ENCODE measurements at regions not wholly inside any gene's neighbourhood (a gene's known extent, or its start where the extent isn't known, plus 50 kb on each side); places are given as distances from the start of the nearest gene placed in this dataset.

DNA sequence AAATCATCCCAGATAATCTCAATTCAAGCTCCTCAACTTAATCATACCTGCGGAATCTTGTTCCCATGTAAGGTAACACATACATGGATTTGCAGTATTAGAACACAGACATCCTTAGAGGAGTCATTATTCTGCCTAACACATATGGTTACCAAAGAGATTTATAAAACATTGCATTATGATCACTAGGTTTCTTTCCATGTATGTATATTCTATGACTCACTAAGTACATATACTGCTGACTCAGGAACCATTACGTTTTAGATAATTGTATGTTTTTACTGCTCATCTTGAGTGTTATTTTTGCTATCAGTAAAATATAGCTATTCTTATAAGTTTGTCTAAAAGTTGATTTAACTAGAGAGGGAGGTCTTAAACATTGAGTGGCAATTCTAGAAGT lies 182.9 kb downstream of the SLITRK6 start:
- no peak for DNase-seq (ENCODE audit: insufficient read length, low spot score)
- FAIRE-seq, result peak; percentile 64

DNA sequence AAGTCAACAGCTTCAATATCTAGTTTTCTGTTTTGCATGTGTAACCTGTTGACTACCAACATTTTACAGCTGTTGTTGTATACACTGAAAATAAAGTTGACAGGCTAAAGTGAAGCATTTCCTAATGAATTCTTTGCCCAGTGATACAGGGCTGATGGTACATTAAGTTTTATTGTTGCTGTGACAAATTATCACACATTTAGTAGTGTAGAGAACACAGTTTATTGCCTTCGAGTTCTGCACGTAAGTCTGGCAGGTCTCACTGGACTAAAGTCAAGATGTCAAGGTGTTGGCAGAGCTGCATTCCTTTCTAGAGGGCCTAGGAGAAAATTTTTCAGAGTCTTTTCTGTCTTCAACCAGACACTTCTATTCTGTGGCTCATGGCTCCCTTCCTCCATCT lies 184.2 kb downstream of the SLITRK6 start:
- no peak for FAIRE-seq
- DNase-seq (ENCODE audit: insufficient read length, low spot score), result no peak
- TF ChIP-seq, protein P1, sequence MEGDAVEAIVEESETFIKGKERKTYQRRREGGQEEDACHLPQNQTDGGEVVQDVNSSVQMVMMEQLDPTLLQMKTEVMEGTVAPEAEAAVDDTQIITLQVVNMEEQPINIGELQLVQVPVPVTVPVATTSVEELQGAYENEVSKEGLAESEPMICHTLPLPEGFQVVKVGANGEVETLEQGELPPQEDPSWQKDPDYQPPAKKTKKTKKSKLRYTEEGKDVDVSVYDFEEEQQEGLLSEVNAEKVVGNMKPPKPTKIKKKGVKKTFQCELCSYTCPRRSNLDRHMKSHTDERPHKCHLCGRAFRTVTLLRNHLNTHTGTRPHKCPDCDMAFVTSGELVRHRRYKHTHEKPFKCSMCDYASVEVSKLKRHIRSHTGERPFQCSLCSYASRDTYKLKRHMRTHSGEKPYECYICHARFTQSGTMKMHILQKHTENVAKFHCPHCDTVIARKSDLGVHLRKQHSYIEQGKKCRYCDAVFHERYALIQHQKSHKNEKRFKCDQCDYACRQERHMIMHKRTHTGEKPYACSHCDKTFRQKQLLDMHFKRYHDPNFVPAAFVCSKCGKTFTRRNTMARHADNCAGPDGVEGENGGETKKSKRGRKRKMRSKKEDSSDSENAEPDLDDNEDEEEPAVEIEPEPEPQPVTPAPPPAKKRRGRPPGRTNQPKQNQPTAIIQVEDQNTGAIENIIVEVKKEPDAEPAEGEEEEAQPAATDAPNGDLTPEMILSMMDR (IDR thresholded peaks at IDR 0.05; ENCODE audit: insufficient read depth, missing control alignments), result no peak

More for the DNA sequence above, 182.9 kb downstream of the SLITRK6 start:
- TF ChIP-seq, protein P1 (IDR thresholded peaks at IDR 0.05; ENCODE audit: insufficient read depth, missing control alignments), result no peak

DNA sequence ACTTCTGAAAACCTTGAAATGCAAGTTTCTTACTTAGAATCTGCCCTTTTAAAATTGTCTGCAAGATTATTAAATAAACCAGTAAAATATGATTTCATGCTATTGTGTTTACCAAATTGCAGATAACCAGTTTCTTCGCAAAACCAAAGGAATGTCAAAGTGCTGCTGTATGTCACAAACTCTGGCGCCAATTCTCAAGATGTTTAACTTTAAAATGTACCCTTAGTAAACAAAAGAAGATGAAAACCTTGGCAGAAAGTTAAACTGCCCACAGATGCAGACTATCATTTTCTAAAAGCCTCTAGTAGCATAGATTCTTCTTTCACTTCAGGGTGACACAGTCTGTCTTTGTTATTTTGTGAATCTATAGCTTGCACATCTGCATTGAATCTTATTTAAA lies 189.2 kb downstream of the SLITRK6 start:
- no peak for DNase-seq (ENCODE audit: insufficient read length, low spot score)
- TF ChIP-seq, protein P1 (IDR thresholded peaks at IDR 0.05; ENCODE audit: insufficient read depth, missing control alignments), result no peak
- FAIRE-seq, result no peak

DNA sequence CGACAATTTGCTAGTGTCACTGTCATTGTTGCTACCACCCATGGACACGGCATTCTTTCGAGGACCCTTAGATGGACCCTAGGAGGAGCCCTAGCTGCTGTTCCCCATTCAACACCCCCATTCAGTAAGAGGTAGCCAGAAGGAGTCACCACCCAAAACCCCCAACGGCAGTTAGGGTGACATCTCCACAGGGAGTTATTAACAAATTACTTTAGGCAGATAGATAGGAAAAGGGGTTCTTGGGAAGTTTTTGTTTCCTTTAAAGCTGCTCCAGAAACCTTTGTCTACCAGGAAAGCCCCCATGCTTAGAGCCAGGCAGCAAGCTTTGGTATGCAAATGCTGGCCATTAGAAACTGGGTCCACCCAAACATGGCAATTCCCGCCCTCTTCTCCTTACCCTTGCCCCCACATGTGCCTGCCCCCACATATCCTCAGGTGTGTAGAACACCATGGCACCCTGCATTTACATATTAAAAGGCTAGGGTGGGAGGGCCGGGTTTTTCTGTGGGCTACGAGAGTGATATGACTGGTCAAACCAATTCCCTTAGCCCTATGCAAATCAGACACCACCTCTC lies 190.9 kb downstream of the SLITRK6 start:
- no peak for DNase-seq (ENCODE audit: insufficient read length, low spot score)
- no peak for FAIRE-seq
- TF ChIP-seq, protein P1 (IDR thresholded peaks at IDR 0.05; ENCODE audit: insufficient read depth, missing control alignments), result no peak

DNA sequence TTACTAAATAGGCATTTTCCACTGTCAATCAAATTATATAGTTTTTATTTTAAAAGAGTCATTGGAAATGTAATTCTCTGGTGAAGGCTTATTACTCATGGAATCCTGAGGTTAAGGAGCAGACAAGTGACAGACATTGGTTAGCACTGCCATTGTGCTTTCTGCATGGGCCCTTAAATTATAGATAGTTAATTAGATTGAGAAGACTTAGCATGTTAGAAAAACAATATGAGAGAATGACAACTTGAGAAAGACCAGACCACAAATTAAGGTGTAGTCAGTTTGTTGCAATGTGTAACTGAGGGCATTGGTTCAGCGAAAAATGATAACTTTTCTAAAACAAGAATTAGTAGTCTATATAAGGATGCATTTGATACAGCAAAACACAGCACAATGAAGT lies 195.5 kb downstream of the SLITRK6 start:
- FAIRE-seq, result no peak
- TF ChIP-seq, protein P1 (IDR thresholded peaks at IDR 0.05; ENCODE audit: insufficient read depth, missing control alignments), result no peak
- no peak for DNase-seq (ENCODE audit: insufficient read length, low spot score)

DNA sequence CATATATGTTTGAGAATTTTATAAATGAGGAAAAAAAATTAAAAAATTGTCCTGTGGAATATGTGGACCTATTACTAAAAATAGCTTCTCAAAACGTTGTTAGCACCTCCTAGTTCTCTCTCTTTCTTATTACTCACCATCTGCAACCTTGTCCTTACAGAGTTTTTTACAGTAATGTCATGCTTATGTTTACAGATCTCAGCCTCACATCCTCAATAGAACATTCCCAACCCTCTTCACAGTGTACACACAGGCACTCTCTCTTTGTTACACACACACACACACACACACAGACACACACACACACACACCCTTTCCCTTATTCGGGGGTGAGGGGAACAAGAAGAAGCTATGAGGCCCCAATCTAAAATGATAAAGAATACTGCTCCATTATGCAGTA lies 197.7 kb downstream of the SLITRK6 start:
- TF ChIP-seq, protein P1 (IDR thresholded peaks at IDR 0.05; ENCODE audit: insufficient read depth, missing control alignments), result no peak
- DNase-seq (ENCODE audit: insufficient read length, low spot score) (no peak), FAIRE-seq (no peak)

DNA sequence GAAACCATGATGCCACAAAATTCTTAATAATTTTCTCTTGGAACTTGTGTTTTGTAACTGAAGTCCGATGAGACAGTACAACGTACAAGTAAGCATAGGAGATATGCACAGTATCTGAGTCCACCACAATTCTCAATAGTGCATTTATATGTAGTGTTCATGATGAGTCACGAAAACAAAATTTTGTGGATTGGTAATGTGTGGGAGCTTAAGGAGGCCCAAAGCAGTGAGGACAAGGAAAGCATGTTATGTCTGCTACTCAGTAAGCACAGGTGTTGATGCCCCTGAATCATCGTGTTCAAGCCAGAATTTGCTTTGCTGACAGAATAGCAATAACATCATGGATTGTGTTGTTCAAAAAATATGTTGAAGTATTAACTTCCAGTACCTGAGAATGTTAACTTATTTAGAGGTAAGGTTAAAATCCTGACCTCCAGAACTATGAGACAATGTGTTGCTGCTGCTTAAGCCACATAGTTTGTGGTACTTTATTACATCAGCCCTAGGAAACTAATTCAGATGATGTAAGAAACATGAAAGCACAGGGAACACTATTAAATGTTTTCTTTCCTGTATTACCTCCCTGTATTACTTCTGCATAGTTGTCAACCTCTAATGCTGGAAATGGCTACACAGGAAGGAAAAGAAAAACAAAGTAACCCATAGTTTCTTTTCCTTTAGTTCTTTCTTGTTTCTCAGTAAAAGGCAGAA lies 201.3 kb downstream of the SLITRK6 start:
- DNase-seq (ENCODE audit: insufficient read length, low spot score) (no peak), FAIRE-seq (no peak)
- TF ChIP-seq, protein P1 (IDR thresholded peaks at IDR 0.05; ENCODE audit: insufficient read depth, missing control alignments), result no peak
